GM19397 (cell line): ENCODE measurements at regions not wholly inside any gene's neighbourhood (a gene's known extent, or its start where the extent isn't known, plus 50 kb on each side); places are given as distances from the start of the nearest gene placed in this dataset.

ENCODE experiments used
- ATAC-seq: cut with Tn5 transposase; IDR thresholded peaks from one replicate; pipeline ENCODE4 v1.9.1; 2021; ENCODE audit warnings: mild to moderate bottlenecking, moderate library complexity; ENCODE audit not compliant: unreplicated experiment

- no peak for ATAC-seq
Measured at GRCh38 chr6:44500074-44500473, 112.6 kb downstream of the CDC5L start.

- ATAC-seq, result no peak
Measured at GRCh38 chr6:44503471-44503870, 116.0 kb downstream of the CDC5L start.

- ATAC-seq, result no peak
Measured at GRCh38 chr6:44504301-44504791, 116.8 kb downstream of the CDC5L start.

GRCh38 chr6:44505751-44506150 is 118.2 kb downstream of the CDC5L start:
- no peak for ATAC-seq

- ATAC-seq, result no peak
Measured at GRCh38 chr6:44507014-44507413, 119.5 kb downstream of the CDC5L start.

GRCh38 chr6:44508646-44509045 is 121.1 kb downstream of the CDC5L start:
- ATAC-seq, result no peak

- ATAC-seq, result no peak
Measured at GRCh38 chr6:44511126-44511525, 123.6 kb downstream of the CDC5L start.

GRCh38 chr6:44512868-44513741 is 125.6 kb downstream of the CDC5L start:
- ATAC-seq, result no peak

GRCh38 chr6:44514085-44514484 is 126.6 kb downstream of the CDC5L start:
- no peak for ATAC-seq

GRCh38 chr6:44514576-44515193 is 127.2 kb downstream of the CDC5L start:
- ATAC-seq, result no peak

GRCh38 chr6:44522871-44523270 is 135.4 kb downstream of the CDC5L start:
- ATAC-seq, result no peak

- no peak for ATAC-seq
Measured at GRCh38 chr6:44524476-44525227, 137.1 kb downstream of the CDC5L start.

GRCh38 chr6:44525761-44526351 is 138.3 kb downstream of the CDC5L start:
- no peak for ATAC-seq

GRCh38 chr6:44527181-44527580 is 139.7 kb downstream of the CDC5L start:
- ATAC-seq, result no peak

GRCh38 chr6:44527583-44528369 is 140.3 kb downstream of the CDC5L start:
- no peak for ATAC-seq

GRCh38 chr6:44528370-44528644 is 140.8 kb downstream of the CDC5L start:
- no peak for ATAC-seq

GRCh38 chr6:44528716-44529115 is 141.2 kb downstream of the CDC5L start:
- no peak for ATAC-seq

GRCh38 chr6:44529146-44529905 is 141.8 kb downstream of the CDC5L start:
- no peak for ATAC-seq

- ATAC-seq, result no peak
Measured at GRCh38 chr6:44530209-44530909, 142.9 kb downstream of the CDC5L start.
